ENCODE measurements at regions not wholly inside any gene's neighbourhood (a gene's known extent, or its start where the extent isn't known, plus 50 kb on each side); places are given as distances from the start of the nearest gene placed in this dataset.

DNA sequence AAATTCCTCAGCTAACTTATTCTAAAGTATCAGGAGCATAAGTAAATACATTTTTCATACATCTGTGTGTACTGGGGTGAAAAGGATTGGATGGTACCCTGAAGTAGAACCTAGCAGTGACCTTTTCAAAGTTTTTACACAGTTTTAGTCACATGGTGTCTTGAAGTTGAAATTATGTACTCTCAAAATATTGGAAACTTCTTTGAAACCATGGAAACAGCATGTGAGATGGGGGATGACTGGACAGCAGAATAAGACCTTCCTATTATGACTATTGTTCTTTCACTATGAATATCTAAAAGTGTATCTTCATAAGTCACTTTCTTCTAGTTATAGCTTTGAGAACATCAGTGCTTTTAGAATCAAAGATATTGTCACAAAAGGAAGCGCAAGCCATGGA, 301.5 kb upstream of the ELAVL2 start:
- Histone ChIP-seq H3K4me1 (ENCODE audit: control insufficient read depth, extremely low read depth, insufficient read depth, low read length) (no peaks in the 10 kb centered on the region), H4K20me1 (ENCODE audit: control insufficient read depth, extremely low read depth, insufficient read depth, low read length) (no peaks in the 10 kb centered on the region), H3K9ac (ENCODE audit: control insufficient read depth, extremely low read depth, insufficient read depth, low read length) (no peak overlapping the region), H3K9me3 (ENCODE audit: control insufficient read depth, low read depth, low read length) (no peaks in the 10 kb centered on the region), H3K4me3 (ENCODE audit: control insufficient read depth in 2 of 3, extremely low read depth in 1 of 3, insufficient read depth in 2 of 3, low read depth in 1 of 3, low read length in 3 of 3) (no peak overlapping the region), H3K36me3 (ENCODE audit: control insufficient read depth in 2 of 2, extremely low read depth in 1 of 2, insufficient read depth in 2 of 2, low read length in 2 of 2) (no peaks in the 10 kb centered on the region), H3K79me2 (ENCODE audit: control insufficient read depth, insufficient read depth, low read length) (no peaks in the 10 kb centered on the region), H3K27ac (ENCODE audit: control insufficient read depth, insufficient read depth, low read length) (no peak overlapping the region), H3K27me3 (ENCODE audit: control insufficient read depth, extremely low read depth, insufficient read depth, low read length) (no peaks in the 10 kb centered on the region), H3K9me1 (ENCODE audit: control insufficient read depth, extremely low read depth, insufficient read depth, low read length) (no peaks in the 10 kb centered on the region), H2AFZ (ENCODE audit: control insufficient read depth, low read length) (no peak overlapping the region), H3K4me2 (ENCODE audit: control insufficient read depth, extremely low read depth, insufficient read depth, low read depth, low read length) (no peak overlapping the region)
- DNase-seq (ENCODE audit: low read depth, low spot score) (no peak), FAIRE-seq (no peak)
- TF ChIP-seq EZH2 (IDR thresholded peaks at IDR 0.05; ENCODE audit: low read length) (no peak), CTCF (optimal IDR thresholded peaks at IDR 0.05 in 1 of 3, IDR thresholded peaks at IDR 0.05 in 1 of 3, conservative IDR thresholded peaks at IDR 0.05 in 1 of 3; ENCODE audit: extremely low read depth in 1 of 3, insufficient read depth in 2 of 3, low read length in 3 of 3) (no peak)
- dilution Hi-C loops (cut with MboI; ENCODE audit: extremely low pct_ligation_motif_present, low sequenced_read_pairs) = no loop called here

- H3K36me3 ChIP-seq (ENCODE audit: control insufficient read depth in 2 of 2, extremely low read depth in 1 of 2, insufficient read depth in 2 of 2, low read length in 2 of 2) = no peaks in the 10 kb centered on the region
- dilution Hi-C loops (cut with MboI; ENCODE audit: extremely low pct_ligation_motif_present, low sequenced_read_pairs) = no loop called here
- H3K9me1 ChIP-seq (ENCODE audit: control insufficient read depth, extremely low read depth, insufficient read depth, low read length) = no peaks in the 10 kb centered on the region
- TF ChIP-seq EZH2 (IDR thresholded peaks at IDR 0.05; ENCODE audit: low read length) = no peak
- no peak for TF ChIP-seq CTCF (optimal IDR thresholded peaks at IDR 0.05 in 1 of 3, IDR thresholded peaks at IDR 0.05 in 1 of 3, conservative IDR thresholded peaks at IDR 0.05 in 1 of 3; ENCODE audit: extremely low read depth in 1 of 3, insufficient read depth in 2 of 3, low read length in 3 of 3)
- no peak for DNase-seq (ENCODE audit: low read depth, low spot score)
- no peak overlapping the region for H3K27ac ChIP-seq (ENCODE audit: control insufficient read depth, insufficient read depth, low read length)
- H3K4me2 ChIP-seq (ENCODE audit: control insufficient read depth, extremely low read depth, insufficient read depth, low read depth, low read length) = no peak overlapping the region
- H3K4me3 ChIP-seq (ENCODE audit: control insufficient read depth in 2 of 3, extremely low read depth in 1 of 3, insufficient read depth in 2 of 3, low read depth in 1 of 3, low read length in 3 of 3) = no peak overlapping the region
- H3K9me3 ChIP-seq (ENCODE audit: control insufficient read depth, low read depth, low read length) = no peaks in the 10 kb centered on the region
- FAIRE-seq = no peak
- no peak overlapping the region for H3K9ac ChIP-seq (ENCODE audit: control insufficient read depth, extremely low read depth, insufficient read depth, low read length)
- no peaks in the 10 kb centered on the region for H3K4me1 ChIP-seq (ENCODE audit: control insufficient read depth, extremely low read depth, insufficient read depth, low read length)
- H2AFZ ChIP-seq (ENCODE audit: control insufficient read depth, low read length) = no peak overlapping the region
- no peaks in the 10 kb centered on the region for H4K20me1 ChIP-seq (ENCODE audit: control insufficient read depth, extremely low read depth, insufficient read depth, low read length)
- no peaks in the 10 kb centered on the region for H3K27me3 ChIP-seq (ENCODE audit: control insufficient read depth, extremely low read depth, insufficient read depth, low read length)
- no peaks in the 10 kb centered on the region for H3K79me2 ChIP-seq (ENCODE audit: control insufficient read depth, insufficient read depth, low read length)
Measured at GRCh38 chr9:24118190-24118589, 292.1 kb upstream of the ELAVL2 start.
